Prostate gland (tissue), 2 donors: ENCODE measurements at regions not wholly inside any gene's neighbourhood (a gene's known extent, or its start where the extent isn't known, plus 50 kb on each side); places are given as distances from the start of the nearest gene placed in this dataset.

Experiments used
- POLR2A ChIP-seq: fragments of 450-650 bp; IDR thresholded peaks from one replicate; pipeline ENCODE4 v1.6.1; 2016; ENCODE audit warnings: antibody characterized with exemption, mild to moderate bottlenecking
- POLR2AphosphoS5 ChIP-seq: sonication (generic); formaldehyde crosslinking; IDR thresholded peaks from one replicate; pipeline ENCODE4 v1.6.1; 2017; ENCODE audit warnings: antibody characterized with exemption
- TF ChIP-seq, protein P1 (sequence below), 4 experiments: fragments of 200-600 bp in 2 of 4; fragments of 450-650 bp in 2 of 4; sonication (generic) in 2 of 4; IDR thresholded peaks; 1 replicate in 3 of 4; 2 replicates in 1 of 4; pipeline ENCODE4 v1.5.1; 2016 to 2019; ENCODE audit warnings: antibody characterized with exemption in 4 of 4, mild to moderate bottlenecking in 2 of 4, moderate library complexity in 2 of 4

DNA sequence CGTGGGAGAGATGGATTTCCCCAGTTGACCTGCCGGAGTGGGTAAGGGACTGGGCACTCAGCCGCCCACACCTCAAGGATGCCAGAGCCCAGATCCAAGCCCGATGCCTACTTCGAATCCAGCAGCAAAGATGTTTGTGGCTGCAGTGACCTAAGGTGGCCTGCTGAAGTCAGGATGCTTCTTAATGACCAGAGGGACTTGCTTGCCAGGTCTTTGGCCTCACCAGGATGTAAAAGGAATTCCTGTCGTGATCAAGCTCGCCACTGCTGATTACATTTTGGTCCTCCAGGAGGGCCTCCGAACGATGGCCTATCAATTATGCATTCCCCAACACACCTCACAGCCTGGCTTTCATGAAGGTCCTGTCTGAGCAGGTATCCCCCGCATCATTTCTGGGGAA is 349.5 kb upstream of the ZMIZ1 start:
- TF ChIP-seq POLR2AphosphoS5 (no peak), POLR2A (no peak)
- TF ChIP-seq, protein P1, sequence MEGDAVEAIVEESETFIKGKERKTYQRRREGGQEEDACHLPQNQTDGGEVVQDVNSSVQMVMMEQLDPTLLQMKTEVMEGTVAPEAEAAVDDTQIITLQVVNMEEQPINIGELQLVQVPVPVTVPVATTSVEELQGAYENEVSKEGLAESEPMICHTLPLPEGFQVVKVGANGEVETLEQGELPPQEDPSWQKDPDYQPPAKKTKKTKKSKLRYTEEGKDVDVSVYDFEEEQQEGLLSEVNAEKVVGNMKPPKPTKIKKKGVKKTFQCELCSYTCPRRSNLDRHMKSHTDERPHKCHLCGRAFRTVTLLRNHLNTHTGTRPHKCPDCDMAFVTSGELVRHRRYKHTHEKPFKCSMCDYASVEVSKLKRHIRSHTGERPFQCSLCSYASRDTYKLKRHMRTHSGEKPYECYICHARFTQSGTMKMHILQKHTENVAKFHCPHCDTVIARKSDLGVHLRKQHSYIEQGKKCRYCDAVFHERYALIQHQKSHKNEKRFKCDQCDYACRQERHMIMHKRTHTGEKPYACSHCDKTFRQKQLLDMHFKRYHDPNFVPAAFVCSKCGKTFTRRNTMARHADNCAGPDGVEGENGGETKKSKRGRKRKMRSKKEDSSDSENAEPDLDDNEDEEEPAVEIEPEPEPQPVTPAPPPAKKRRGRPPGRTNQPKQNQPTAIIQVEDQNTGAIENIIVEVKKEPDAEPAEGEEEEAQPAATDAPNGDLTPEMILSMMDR (IDR thresholded peaks at IDR 0.05): no peak
